A549 (cell line): ENCODE measurements at regions not wholly inside any gene's neighbourhood (a gene's known extent, or its start where the extent isn't known, plus 50 kb on each side); places are given as distances from the start of the nearest gene placed in this dataset.

ENCODE experiments used
- ATAC-seq, 2 experiments: fragments of 200-7000 bp in 1 of 2; fragments of >200 bp in 1 of 2; cut with Nextera tagmentation in 1 of 2; cut with Tn5 transposase in 1 of 2; 3 replicates each; pipeline versions ENCODE4 v1.8.0 to v1.9.1; 2018 to 2020; ENCODE audit warnings: mild to moderate bottlenecking in 1 of 2, moderate library complexity in 1 of 2
- CTCF ChIA-PET: fragments of 300-600 bp; sonication (Branson Sonifier 250); formaldehyde crosslinking; extraction: SDS; loops from one replicate; lab custom pipeline; 2021; ENCODE audit warnings: antibody characterized with exemption, inconsistent platforms; lab: Yijun Ruan, JAX
- POLR2A ChIA-PET: fragments of 350-600 bp; formaldehyde crosslinking; extraction: SDS; loops from one replicate; lab custom pipeline; 2021; ENCODE audit warnings: antibody characterized with exemption, inconsistent platforms; lab: Yijun Ruan, JAX
- DNase-seq, 2 experiments: peaks; one replicate each; pipeline versions ENCODE4 v3.0.0 to v3.0.0-alpha.2; 2011 to 2016; ENCODE audit warnings: low read depth in 1 of 2, low spot score in 1 of 2
- FAIRE-seq: peaks from 2 replicates; lab custom pipeline; 2011; peaks lifted over from hg19 to GRCh38; lab: Jason Lieb, UNC
- H3K27ac ChIP-seq, 2 experiments: fragments of >200 bp; sonication (Bioruptor Twin); formaldehyde crosslinking; 3 replicates each; pipeline ENCODE4 v1.5.1; 2016 to 2017
- H3K4me1 ChIP-seq: fragments of >200 bp; sonication (Bioruptor Twin); formaldehyde crosslinking; 3 replicates; pipeline ENCODE4 v1.6.1; 2016
- H3K4me2 ChIP-seq: fragments of >200 bp; sonication (Bioruptor Twin); formaldehyde crosslinking; 3 replicates; pipeline ENCODE4 v1.6.1; 2016
- H3K4me3 ChIP-seq: fragments of >200 bp; sonication (Bioruptor Twin); formaldehyde crosslinking; 3 replicates; pipeline ENCODE4 v1.5.1; 2016
- H3K9me3 ChIP-seq: fragments of >200 bp; sonication (Bioruptor Twin); formaldehyde crosslinking; 3 replicates; pipeline ENCODE4 v1.6.1; 2016
- CEBPB ChIP-seq, 2 experiments: fragments of >200 bp in 1 of 2; sonication (Bioruptor Twin) in 1 of 2; formaldehyde crosslinking in 1 of 2; IDR thresholded peaks; 2 replicates each; pipeline ENCODE4 v1.6.1; 2012 to 2016
- CHD2 ChIP-seq: fragments of 150-350 bp; IDR thresholded peaks from 2 replicates; pipeline ENCODE4 v1.6.1; 2014; ENCODE audit warnings: low read length; ENCODE audit not compliant: partially characterized antibody
- CHD4 ChIP-seq: fragments of 200-600 bp; sonication (generic); IDR thresholded peaks from 2 replicates; pipeline ENCODE4 v1.6.1; 2016; ENCODE audit warnings: antibody characterized with exemption, mild to moderate bottlenecking, borderline replicate concordance
- CTCF ChIP-seq: fragments of >200 bp; sonication (Bioruptor Twin); formaldehyde crosslinking; IDR thresholded peaks from 3 replicates; pipeline ENCODE4 v1.5.1; 2016
- E2F6 ChIP-seq: IDR thresholded peaks from 2 replicates; pipeline ENCODE4 v1.6.1; 2012; ENCODE audit warnings: low read depth, borderline replicate concordance
- ELK1 ChIP-seq: fragments of 150-350 bp; IDR thresholded peaks from 2 replicates; pipeline ENCODE4 v1.6.1; 2014; ENCODE audit warnings: low read depth, mild to moderate bottlenecking, low read length
- HES2 ChIP-seq: fragments of >200 bp; sonication (Bioruptor Twin); formaldehyde crosslinking; IDR thresholded peaks from 2 replicates; pipeline ENCODE4 v1.6.1; 2016
- HMGXB4 ChIP-seq: fragments of 250-450 bp; sonication (Bioruptor Pico); IDR thresholded peaks from 2 replicates; pipeline ENCODE4 v1.5.0; 2021; ENCODE audit warnings: mild to moderate bottlenecking, moderate library complexity, borderline replicate concordance
- HOXB5 ChIP-seq: fragments of 250-450 bp; sonication (Bioruptor Pico); IDR thresholded peaks from 2 replicates; pipeline ENCODE4 v1.5.0; 2020; ENCODE audit warnings: mild to moderate bottlenecking, moderate library complexity
- REST ChIP-seq: fragments of 200-600 bp; sonication (generic); IDR thresholded peaks from 2 replicates; pipeline ENCODE4 v1.6.1; 2016; ENCODE audit warnings: antibody characterized with exemption, mild to moderate bottlenecking, moderate library complexity
- RFX5 ChIP-seq: fragments of 450-650 bp; IDR thresholded peaks from 2 replicates; pipeline ENCODE4 v1.7.1; 2014; ENCODE audit warnings: antibody characterized with exemption, mild to moderate bottlenecking, moderate library complexity
- TFCP2L1 ChIP-seq: fragments of 250-450 bp; sonication (Bioruptor Pico); IDR thresholded peaks from 2 replicates; pipeline ENCODE4 v1.5.0; 2021; ENCODE audit warnings: mild to moderate bottlenecking
- TP53 ChIP-seq: fragments of 250-450 bp; sonication (Bioruptor Pico); IDR thresholded peaks from 2 replicates; pipeline ENCODE4 v1.5.0; 2021; ENCODE audit warnings: mild to moderate bottlenecking, moderate library complexity
- USF2 ChIP-seq: fragments of 450-650 bp; IDR thresholded peaks from 2 replicates; pipeline ENCODE4 v1.6.1; 2014; ENCODE audit warnings: antibody characterized with exemption
- ZC3H11A ChIP-seq: fragments of 450-650 bp; IDR thresholded peaks from 2 replicates; pipeline ENCODE4 v1.6.1; 2014; ENCODE audit warnings: antibody characterized with exemption, mild to moderate bottlenecking
- WGBS: methylation state at CpG from one replicate; pipeline ENCODE4 v1.1.6; 2017; ENCODE audit errors: missing lambda C conversion rate; 5-methylcytosine and 5-hydroxymethylcytosine counted together

- ATAC-seq (no peak), DNase-seq (no peak), FAIRE-seq (no peak)
- Histone ChIP-seq H3K4me1 (no peaks in the 10 kb centered on the region), H3K4me2 (no peak overlapping the region), H3K4me3 (no peak overlapping the region), H3K27ac (no peak overlapping the region), H3K9me3 (no peaks in the 10 kb centered on the region)
- CTCF ChIA-PET = no interaction called here
- no peak for TF ChIP-seq CHD4
- no peak for TF ChIP-seq CHD2
- TF ChIP-seq HES2 = no peak
- TF ChIP-seq ELK1 = no peak
- TF ChIP-seq ZC3H11A = no peak
- TF ChIP-seq E2F6 = no peak
- no peak for TF ChIP-seq HOXB5 (CRISPR knock-in tag)
- TF ChIP-seq CEBPB (IDR thresholded peaks at IDR 0.05) = no peak
- no peak for TF ChIP-seq REST
- no peak for TF ChIP-seq TFCP2L1 (CRISPR knock-in tag)
- no peak for TF ChIP-seq RFX5
- TF ChIP-seq TP53 = no peak
- no peak for TF ChIP-seq CTCF
- POLR2A ChIA-PET = no interaction called here
Measured at GRCh38 chr5:97923496-97923895, 740.4 kb upstream of the RIOK2 start.

- Histone ChIP-seq H3K27ac (no peak overlapping the region), H3K4me1 (no peaks in the 10 kb centered on the region), H3K4me2 (no peak overlapping the region), H3K4me3 (no peak overlapping the region), H3K9me3 (no peaks in the 10 kb centered on the region)
- FAIRE-seq (no peak), DNase-seq (no peak), ATAC-seq (no peak)
- WGBS = 16% methylated on average over 1 of the region's 1 CpG
- ChIA-PET POLR2A (no interaction called here), CTCF (no interaction called here)
- TF ChIP-seq ELK1 = no peak
- no peak for TF ChIP-seq CHD2
- TF ChIP-seq USF2 = no peak
- no peak for TF ChIP-seq HMGXB4 (CRISPR knock-in tag)
- TF ChIP-seq, all 56 proteins: peak for 0
Measured at GRCh38 chr5:97923997-97924396, 741.0 kb upstream of the RIOK2 start.
